HUES48 (cell line): ENCODE measurements at regions not wholly inside any gene's neighbourhood (a gene's known extent, or its start where the extent isn't known, plus 50 kb on each side); places are given as distances from the start of the nearest gene placed in this dataset.

Experiments used
- H3K27ac ChIP-seq: one replicate; pipeline ENCODE4 v1.7.0; 2013; ENCODE audit warnings: low read depth, low read length, inconsistent platforms
- H3K27me3 ChIP-seq: 2 replicates; pipeline ENCODE4 v1.6.1; 2013; ENCODE audit warnings: mild to moderate bottlenecking, low read length; ENCODE audit not compliant: control insufficient read depth, insufficient read depth
- H3K36me3 ChIP-seq: 2 replicates; pipeline ENCODE4 v1.6.1; 2013; ENCODE audit warnings: low read length; ENCODE audit not compliant: control insufficient read depth, insufficient read depth
- H3K4me1 ChIP-seq: 2 replicates; pipeline ENCODE4 v1.6.1; 2013; ENCODE audit warnings: mild to moderate bottlenecking, low read length; ENCODE audit not compliant: control insufficient read depth, insufficient read depth
- H3K4me3 ChIP-seq: 2 replicates; pipeline ENCODE4 v1.5.1; 2013; ENCODE audit warnings: mild to moderate bottlenecking, low read depth, low read length
- H3K9ac ChIP-seq: 2 replicates; pipeline ENCODE4 v1.6.1; 2013; ENCODE audit warnings: mild to moderate bottlenecking, low read depth, low read length, moderate library complexity
- H3K9me3 ChIP-seq: 2 replicates; pipeline ENCODE4 v1.6.1; 2013; ENCODE audit warnings: low read length; ENCODE audit not compliant: control insufficient read depth, insufficient read depth

DNA sequence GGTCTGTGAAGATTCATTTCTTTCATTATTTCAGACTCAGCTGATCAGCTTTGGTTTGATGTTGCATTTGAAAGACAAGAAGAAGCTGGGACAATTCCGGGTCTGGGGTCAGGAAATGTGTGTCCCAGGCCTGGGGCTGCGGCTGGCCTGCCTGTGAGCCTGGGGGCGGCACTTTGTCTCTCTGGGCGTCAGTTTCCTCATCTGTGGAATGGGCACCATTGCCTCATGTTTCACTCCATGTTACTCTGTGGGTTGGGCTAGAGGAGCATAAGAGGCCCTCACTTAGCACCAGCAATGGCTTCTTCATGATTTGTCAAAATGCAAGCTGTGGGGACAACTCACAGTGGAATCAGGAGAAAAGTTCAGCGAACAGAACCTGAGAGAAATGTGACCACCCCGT lies 570.1 kb downstream of the VRK1 start:
- H3K9ac ChIP-seq = no peak overlapping the region
- H3K4me1 ChIP-seq = peaks cover 15% of the 10 kb centered on the region
- no peaks in the 10 kb centered on the region for H3K9me3 ChIP-seq
- no peak overlapping the region for H3K4me3 ChIP-seq
- H3K27ac ChIP-seq = no peak overlapping the region
- H3K27me3 ChIP-seq = no peaks in the 10 kb centered on the region
- no peaks in the 10 kb centered on the region for H3K36me3 ChIP-seq

- H3K36me3 ChIP-seq = no peaks in the 10 kb centered on the region
- H3K27me3 ChIP-seq = no peaks in the 10 kb centered on the region
- no peak overlapping the region for H3K9ac ChIP-seq
- H3K9me3 ChIP-seq = no peaks in the 10 kb centered on the region
- H3K27ac ChIP-seq = no peak overlapping the region
- H3K4me1 ChIP-seq = peaks cover 15% of the 10 kb centered on the region
- no peak overlapping the region for H3K4me3 ChIP-seq
Observed at GRCh38 chr14:97368049-97368448, 570.9 kb downstream of the VRK1 start.

DNA sequence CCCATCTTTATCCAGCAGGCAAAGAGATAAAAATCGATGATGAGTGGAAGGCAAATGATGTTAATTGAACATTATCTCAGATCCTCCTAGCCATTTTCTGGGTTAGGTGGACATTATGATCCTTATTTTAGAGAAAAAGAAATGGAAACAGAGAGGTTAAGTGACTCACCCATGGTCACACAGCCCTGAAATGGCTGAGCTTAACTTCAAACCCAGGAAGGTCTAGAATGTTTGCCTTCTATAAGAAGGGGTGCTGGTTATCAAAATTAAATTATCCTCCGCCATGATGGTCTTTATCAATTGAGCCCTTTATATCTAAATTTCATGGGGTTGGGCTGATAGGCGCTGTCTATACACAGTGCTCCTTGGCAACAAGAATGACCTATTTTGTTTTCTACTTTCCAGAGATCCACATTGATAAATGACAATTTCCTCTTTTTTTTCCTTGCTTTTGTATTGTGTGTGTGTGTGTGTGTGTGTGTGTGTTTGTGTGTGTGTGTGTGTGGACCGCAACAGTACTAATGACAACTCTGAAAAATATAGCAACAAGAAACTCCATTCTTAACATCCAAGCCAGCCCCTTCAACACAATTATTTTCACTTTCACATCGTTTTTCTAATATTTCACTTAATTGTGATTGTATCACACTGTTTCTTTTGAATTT lies 571.9 kb downstream of the VRK1 start:
- Histone ChIP-seq H3K27ac (no peak overlapping the region), H3K4me1 (peaks cover 15% of the 10 kb centered on the region), H3K9ac (no peak overlapping the region), H3K9me3 (no peaks in the 10 kb centered on the region), H3K36me3 (no peaks in the 10 kb centered on the region), H3K4me3 (no peak overlapping the region), H3K27me3 (no peaks in the 10 kb centered on the region)

DNA sequence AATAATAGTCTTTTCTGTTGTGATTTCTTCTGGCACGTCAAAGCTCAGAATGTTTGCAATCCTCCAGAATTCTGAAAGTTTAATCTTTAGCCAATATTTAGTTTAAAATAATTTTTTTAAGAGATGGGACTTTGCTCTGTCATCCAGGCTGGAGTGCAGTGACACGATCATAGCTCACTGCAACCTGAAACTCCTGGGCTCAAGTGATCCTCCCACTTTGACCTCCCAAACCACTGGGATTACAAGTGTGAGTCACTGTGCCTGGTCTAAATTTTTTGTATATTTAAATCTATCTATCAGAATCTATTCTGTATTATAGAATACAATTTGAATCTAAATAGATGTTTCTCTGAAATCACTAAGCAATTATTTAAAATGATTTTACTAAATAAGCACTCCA lies 572.7 kb downstream of the VRK1 start:
- Histone ChIP-seq H3K27me3 (no peaks in the 10 kb centered on the region), H3K9me3 (no peaks in the 10 kb centered on the region), H3K9ac (no peak overlapping the region), H3K4me3 (no peak overlapping the region), H3K36me3 (no peaks in the 10 kb centered on the region), H3K27ac (no peak overlapping the region), H3K4me1 (peaks cover 15% of the 10 kb centered on the region)

GRCh38 chr14:97376310-97376709 lies 579.1 kb downstream of the VRK1 start:
- H3K9ac ChIP-seq = no peak overlapping the region
- no peak overlapping the region for H3K4me3 ChIP-seq
- H3K9me3 ChIP-seq = no peaks in the 10 kb centered on the region
- no peak overlapping the region for H3K27ac ChIP-seq
- H3K27me3 ChIP-seq = peaks cover 9% of the 10 kb centered on the region; the same call in 1 of the 2 replicates
- H3K4me1 ChIP-seq = peaks cover 22% of the 10 kb centered on the region
- no peaks in the 10 kb centered on the region for H3K36me3 ChIP-seq

- Histone ChIP-seq H3K4me3 (no peak overlapping the region), H3K9me3 (no peaks in the 10 kb centered on the region), H3K27ac (no peak overlapping the region), H3K4me1 (peaks cover 30% of the 10 kb centered on the region), H3K36me3 (no peaks in the 10 kb centered on the region), H3K27me3 (peaks cover 9% of the 10 kb centered on the region; the same call in 1 of the 2 replicates), H3K9ac (no peak overlapping the region)
Observed at GRCh38 chr14:97377550-97377949, 580.4 kb downstream of the VRK1 start.

DNA sequence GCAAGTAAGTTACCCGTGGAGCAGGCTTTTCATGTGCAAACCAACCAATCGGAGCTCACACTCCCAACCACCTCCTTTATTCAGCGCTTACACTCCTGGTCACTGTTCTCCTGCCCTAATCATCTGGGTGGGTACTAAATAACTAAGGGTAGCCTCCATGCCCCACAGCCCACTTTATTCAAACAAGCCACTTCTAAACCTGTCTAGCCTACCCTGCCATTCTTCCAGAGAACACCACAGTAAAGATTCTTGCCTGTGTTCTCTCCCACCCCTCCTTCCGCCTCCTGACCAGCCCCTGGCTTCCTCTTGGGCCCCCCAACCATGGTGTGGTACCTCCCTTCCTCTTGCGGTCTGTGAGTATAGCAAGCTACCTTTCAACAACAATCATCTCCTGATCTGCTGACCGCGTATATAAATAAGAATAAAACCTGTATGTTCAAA lies 581.9 kb downstream of the VRK1 start:
- no peak overlapping the region for H3K4me3 ChIP-seq
- peaks cover 42% of the 10 kb centered on the region for H3K4me1 ChIP-seq
- no peak overlapping the region for H3K27ac ChIP-seq
- H3K9me3 ChIP-seq = no peaks in the 10 kb centered on the region
- H3K9ac ChIP-seq = no peak overlapping the region
- no peaks in the 10 kb centered on the region for H3K36me3 ChIP-seq
- peaks cover 9% of the 10 kb centered on the region; the same call in 1 of the 2 replicates for H3K27me3 ChIP-seq

DNA sequence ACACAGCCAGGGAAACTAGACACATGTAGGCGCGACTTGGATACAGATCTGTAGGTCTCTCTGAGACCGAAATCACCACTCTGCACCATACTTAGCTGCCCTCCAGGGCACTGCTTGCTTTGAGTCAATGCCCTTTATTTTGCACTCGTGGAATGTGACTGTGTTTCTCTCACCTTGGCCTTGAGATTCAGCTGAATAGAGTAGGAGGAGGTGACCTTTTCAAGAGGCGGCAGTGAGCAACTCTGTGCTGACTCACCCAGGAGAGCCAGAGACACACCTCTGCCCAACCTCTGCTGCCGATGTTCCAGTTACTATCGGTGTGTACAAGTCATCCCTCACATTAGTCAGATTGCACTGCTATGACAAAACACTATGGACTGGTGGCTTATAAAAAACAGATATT lies 583.4 kb downstream of the VRK1 start:
- H3K36me3 ChIP-seq = no peaks in the 10 kb centered on the region

DNA sequence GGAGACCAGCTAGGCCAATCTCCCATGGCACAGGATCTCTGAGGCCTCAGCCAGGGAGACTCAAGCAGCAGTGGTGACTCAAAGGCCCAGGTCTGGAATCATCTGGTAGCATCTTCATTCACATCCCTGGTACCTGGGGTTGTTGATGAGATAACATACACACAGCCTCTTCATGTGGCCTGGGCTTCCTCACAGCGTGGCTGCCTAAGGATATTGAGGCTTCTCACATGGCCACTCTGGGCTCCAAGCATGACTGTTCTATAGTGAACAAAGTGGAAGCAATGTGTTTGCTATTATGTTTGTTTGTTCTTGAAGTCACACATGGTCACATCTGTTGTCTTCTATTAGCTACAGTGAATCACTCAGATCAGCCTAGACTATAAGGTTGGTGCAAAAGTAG lies 584.1 kb downstream of the VRK1 start:
- no peak overlapping the region for H3K27ac ChIP-seq
- no peak overlapping the region for H3K4me3 ChIP-seq
- peaks cover 9% of the 10 kb centered on the region; the same call in 1 of the 2 replicates for H3K27me3 ChIP-seq
- no peaks in the 10 kb centered on the region for H3K36me3 ChIP-seq
- H3K4me1 ChIP-seq = peaks cover 42% of the 10 kb centered on the region
- H3K9me3 ChIP-seq = no peaks in the 10 kb centered on the region
- H3K9ac ChIP-seq = no peak overlapping the region

More for the DNA sequence above, 583.4 kb downstream of the VRK1 start:
- Histone ChIP-seq H3K4me1 (peaks cover 42% of the 10 kb centered on the region), H3K9me3 (no peaks in the 10 kb centered on the region), H3K27me3 (peaks cover 9% of the 10 kb centered on the region; the same call in 1 of the 2 replicates), H3K4me3 (no peak overlapping the region), H3K27ac (no peak overlapping the region), H3K9ac (no peak overlapping the region)

DNA sequence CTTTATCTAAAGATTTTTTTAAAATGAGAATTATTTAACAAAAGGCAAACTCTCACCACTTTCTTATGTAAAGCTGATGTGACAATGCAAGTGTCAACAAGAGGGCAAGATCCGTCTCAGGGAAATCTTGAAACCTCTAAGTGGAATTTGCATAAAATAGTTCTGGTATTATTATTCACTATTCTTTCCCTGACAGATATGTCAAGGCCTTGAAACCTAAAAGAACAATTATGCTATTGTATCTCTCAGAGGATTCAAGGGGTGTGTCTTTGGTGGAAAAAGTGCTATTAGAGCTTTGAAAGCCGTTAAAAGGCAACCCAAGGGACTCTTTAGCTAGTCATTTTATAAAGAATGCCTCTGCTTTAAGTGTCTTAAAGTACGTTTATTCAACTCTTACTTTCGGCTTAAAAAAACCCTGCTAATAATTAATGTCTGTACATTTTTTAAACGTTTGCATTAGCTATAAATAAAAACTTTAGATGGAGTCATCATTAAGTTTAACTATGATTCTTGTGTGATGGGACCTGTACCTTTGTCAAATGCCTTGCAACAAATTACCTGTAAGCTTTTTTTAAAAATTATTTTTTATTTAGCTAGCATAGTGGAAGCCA lies 585.5 kb downstream of the VRK1 start:
- Histone ChIP-seq H3K4me1 (peaks cover 54% of the 10 kb centered on the region), H3K27ac (peak overlapping the region; percentile 43), H3K27me3 (peaks cover 5% of the 10 kb centered on the region; the same call in 1 of the 2 replicates)

DNA sequence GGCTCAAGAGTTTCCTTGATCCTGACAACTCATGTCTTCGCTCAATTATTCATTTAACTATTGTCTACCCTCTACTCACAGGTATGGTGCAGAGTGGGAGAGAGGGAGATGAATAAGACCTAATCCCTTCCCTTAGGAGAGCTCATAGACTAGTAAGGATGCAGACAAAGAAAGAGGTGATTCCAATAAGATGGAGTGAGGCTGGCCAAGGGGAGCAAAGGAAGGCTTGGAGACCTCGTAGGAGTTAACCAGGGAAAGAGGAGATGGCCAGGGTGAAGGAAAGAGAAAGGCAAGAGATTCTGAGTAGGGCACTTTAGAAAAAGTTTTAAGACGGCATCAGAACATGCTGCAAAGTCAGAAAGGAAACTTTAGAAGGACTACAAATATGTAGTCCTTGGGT lies 588.5 kb downstream of the VRK1 start:
- H3K9me3 ChIP-seq = no peaks in the 10 kb centered on the region
- no peaks in the 10 kb centered on the region for H3K27me3 ChIP-seq
- no peak overlapping the region for H3K4me3 ChIP-seq
- no peaks in the 10 kb centered on the region for H3K36me3 ChIP-seq
- no peak overlapping the region for H3K9ac ChIP-seq
- H3K4me1 ChIP-seq = peaks cover 44% of the 10 kb centered on the region
- no peak overlapping the region for H3K27ac ChIP-seq

More for the DNA sequence above, 585.5 kb downstream of the VRK1 start:
- no peaks in the 10 kb centered on the region for H3K9me3 ChIP-seq
- no peak overlapping the region for H3K4me3 ChIP-seq
- no peak overlapping the region for H3K9ac ChIP-seq
- H3K36me3 ChIP-seq = no peaks in the 10 kb centered on the region
